Bronchial epithelial cell (primary cell): ENCODE measurements at regions not wholly inside any gene's neighbourhood (a gene's known extent, or its start where the extent isn't known, plus 50 kb on each side); places are given as distances from the start of the nearest gene placed in this dataset.

Source experiments
- DNase-seq: peaks from one replicate; pipeline ENCODE4 v3.0.0-alpha.2; 2010; ENCODE audit warnings: low read depth
- FAIRE-seq: peaks from 2 replicates; lab custom pipeline; 2011; peaks lifted over from hg19 to GRCh38; lab: Jason Lieb, UNC
- H3K27me3 ChIP-seq: 2 replicates; pipeline ENCODE4 v1.5.1; 2011; ENCODE audit warnings: low read length; ENCODE audit not compliant: control insufficient read depth, insufficient read depth
- H3K36me3 ChIP-seq: 2 replicates; pipeline ENCODE4 v1.5.1; 2011; ENCODE audit warnings: low read length; ENCODE audit not compliant: control insufficient read depth, insufficient read depth
- H3K4me3 ChIP-seq: 2 replicates; pipeline ENCODE4 v1.5.1; 2011; ENCODE audit warnings: mild to moderate bottlenecking, low read depth, low read length, control low read depth
- CTCF ChIP-seq: IDR thresholded peaks from 2 replicates; pipeline ENCODE4 v1.5.1; 2011; ENCODE audit warnings: mild to moderate bottlenecking, moderate library complexity, low read length, control low read depth, inconsistent platforms; ENCODE audit not compliant: insufficient read depth, severe bottlenecking

GRCh38 chr4:106869551-106869950 lies 166.6 kb downstream of the DKK2 start:
- DNase-seq = peak; percentile 94
- no peaks in the 10 kb centered on the region for H3K36me3 ChIP-seq
- no peak overlapping the region for H3K4me3 ChIP-seq
- TF ChIP-seq CTCF = no peak
- no peaks in the 10 kb centered on the region for H3K27me3 ChIP-seq
- no peak for FAIRE-seq

- no peak for FAIRE-seq
Measured at GRCh38 chr4:106868381-106869035, 167.6 kb downstream of the DKK2 start.

GRCh38 chr4:106864231-106864630 lies 171.9 kb downstream of the DKK2 start:
- FAIRE-seq (no peak), DNase-seq (peak; percentile 13)
- H3K36me3 ChIP-seq = no peaks in the 10 kb centered on the region
- no peak overlapping the region for H3K4me3 ChIP-seq
- H3K27me3 ChIP-seq = no peaks in the 10 kb centered on the region
- TF ChIP-seq CTCF = no peak

More at GRCh38 chr4:106868381-106869035, 167.6 kb downstream of the DKK2 start:
- peak; percentile 76 for DNase-seq
- Histone ChIP-seq H3K4me3 (no peak overlapping the region), H3K36me3 (no peaks in the 10 kb centered on the region), H3K27me3 (no peaks in the 10 kb centered on the region)
- TF ChIP-seq CTCF = no peak

GRCh38 chr4:106854569-106855351 lies 181.4 kb downstream of the DKK2 start:
- Histone ChIP-seq H3K27me3 (no peaks in the 10 kb centered on the region), H3K4me3 (no peak overlapping the region), H3K36me3 (no peaks in the 10 kb centered on the region)
- no peak for FAIRE-seq
- no peak for DNase-seq
- no peak for TF ChIP-seq CTCF

- H3K27me3 ChIP-seq = no peaks in the 10 kb centered on the region
- FAIRE-seq = no peak
- no peak for TF ChIP-seq CTCF
- DNase-seq = no peak
- no peaks in the 10 kb centered on the region for H3K36me3 ChIP-seq
- no peak overlapping the region for H3K4me3 ChIP-seq
Measured at GRCh38 chr4:106852426-106852825, 183.7 kb downstream of the DKK2 start.
